ENCODE measurements at regions not wholly inside any gene's neighbourhood (a gene's known extent, or its start where the extent isn't known, plus 50 kb on each side); places are given as distances from the start of the nearest gene placed in this dataset.
"Not testable (repeated sequence)": the region's sequence is repeated elsewhere in the genome, so short reads cannot be mapped to it uniquely, and the experiment has no call there.

DNA sequence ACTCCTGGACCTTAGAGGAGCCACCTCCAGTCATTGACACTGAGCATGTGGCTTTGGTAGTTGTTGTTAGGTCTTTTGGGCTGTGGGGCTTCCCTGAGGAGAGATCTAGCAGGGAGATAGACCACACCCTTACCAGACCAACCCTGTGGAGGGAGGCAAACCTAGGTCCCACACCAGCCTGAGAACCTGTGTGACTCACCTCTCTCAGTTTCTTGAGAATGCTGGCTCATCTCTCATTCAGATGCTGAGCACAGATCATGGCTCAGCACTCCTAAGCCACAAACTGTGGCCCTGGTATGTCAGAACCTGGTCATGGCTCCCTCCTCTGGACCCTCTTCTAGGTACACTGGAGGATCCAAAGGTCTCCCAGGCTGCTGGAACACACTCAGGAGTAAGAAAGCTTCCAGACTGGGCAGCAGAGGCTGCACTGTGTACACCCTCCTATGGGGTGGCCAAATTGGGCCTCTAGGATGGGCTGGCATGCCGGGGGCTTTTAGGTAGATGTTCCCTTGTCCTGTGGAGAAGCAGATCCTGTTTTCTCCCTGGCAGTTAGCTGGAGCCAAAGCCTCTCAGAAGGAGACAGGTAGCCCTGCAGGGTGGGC is 1294.5 kb downstream of the KHDRBS2 start:
- FAIRE-seq: no peak
- TF ChIP-seq, protein P1, sequence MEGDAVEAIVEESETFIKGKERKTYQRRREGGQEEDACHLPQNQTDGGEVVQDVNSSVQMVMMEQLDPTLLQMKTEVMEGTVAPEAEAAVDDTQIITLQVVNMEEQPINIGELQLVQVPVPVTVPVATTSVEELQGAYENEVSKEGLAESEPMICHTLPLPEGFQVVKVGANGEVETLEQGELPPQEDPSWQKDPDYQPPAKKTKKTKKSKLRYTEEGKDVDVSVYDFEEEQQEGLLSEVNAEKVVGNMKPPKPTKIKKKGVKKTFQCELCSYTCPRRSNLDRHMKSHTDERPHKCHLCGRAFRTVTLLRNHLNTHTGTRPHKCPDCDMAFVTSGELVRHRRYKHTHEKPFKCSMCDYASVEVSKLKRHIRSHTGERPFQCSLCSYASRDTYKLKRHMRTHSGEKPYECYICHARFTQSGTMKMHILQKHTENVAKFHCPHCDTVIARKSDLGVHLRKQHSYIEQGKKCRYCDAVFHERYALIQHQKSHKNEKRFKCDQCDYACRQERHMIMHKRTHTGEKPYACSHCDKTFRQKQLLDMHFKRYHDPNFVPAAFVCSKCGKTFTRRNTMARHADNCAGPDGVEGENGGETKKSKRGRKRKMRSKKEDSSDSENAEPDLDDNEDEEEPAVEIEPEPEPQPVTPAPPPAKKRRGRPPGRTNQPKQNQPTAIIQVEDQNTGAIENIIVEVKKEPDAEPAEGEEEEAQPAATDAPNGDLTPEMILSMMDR (IDR thresholded peaks at IDR 0.05; ENCODE audit: insufficient read depth, missing control alignments): no peak
- DNase-seq (ENCODE audit: insufficient read length, low spot score): no peak

DNA sequence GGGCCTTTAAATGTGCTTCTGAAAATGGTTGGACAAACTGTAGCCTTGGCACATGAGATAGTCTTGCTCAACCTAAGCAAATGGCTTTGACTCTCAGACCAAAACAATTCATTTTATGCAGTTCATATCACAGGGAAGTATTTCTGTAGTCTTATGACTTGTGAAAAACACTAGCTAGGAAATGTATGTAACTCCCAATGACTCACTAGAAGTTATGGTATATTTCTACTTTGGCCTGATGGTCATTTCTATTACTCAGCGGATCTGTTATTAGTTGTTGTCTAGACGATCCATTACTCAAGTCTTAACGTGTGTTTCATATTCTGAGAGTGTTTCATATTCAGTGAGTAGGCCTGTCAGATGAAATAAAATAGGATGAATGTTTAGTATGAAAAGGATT is 1333.5 kb downstream of the KHDRBS2 start:
- TF ChIP-seq, protein P1 (IDR thresholded peaks at IDR 0.05; ENCODE audit: insufficient read depth, missing control alignments): no peak
- FAIRE-seq (no peak), DNase-seq (ENCODE audit: insufficient read length, low spot score) (no peak)

GRCh38 chr6:60950221-60950923 is 1335.7 kb downstream of the KHDRBS2 start:
- DNase-seq (ENCODE audit: insufficient read length, low spot score); FAIRE-seq: not testable (repeated sequence)

GRCh38 chr6:60947416-60947815 is 1338.6 kb downstream of the KHDRBS2 start:
- not testable (repeated sequence) for FAIRE-seq; DNase-seq (ENCODE audit: insufficient read length, low spot score)

DNA sequence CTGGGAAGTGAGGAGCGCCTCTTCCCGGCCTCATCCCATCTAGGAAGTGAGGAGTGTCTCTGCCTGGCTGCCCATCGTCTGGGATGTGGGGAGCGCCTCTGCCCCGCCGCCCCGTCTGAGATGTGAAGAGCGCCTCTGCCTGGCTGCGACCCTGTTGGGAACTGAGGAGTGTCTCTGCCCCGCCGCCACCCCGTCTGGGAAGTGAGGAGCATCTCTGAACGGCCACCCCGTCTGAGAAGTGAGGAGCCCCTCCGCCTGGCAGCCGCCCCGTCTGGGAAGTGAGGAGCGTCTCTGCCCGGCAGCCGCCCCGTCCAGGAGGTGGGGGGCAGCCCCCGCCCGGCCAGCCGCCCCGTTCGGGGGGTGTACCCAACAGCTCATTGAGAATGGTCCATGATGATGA is 1341.2 kb downstream of the KHDRBS2 start:
- not testable (repeated sequence) for DNase-seq (ENCODE audit: insufficient read length, low spot score); FAIRE-seq

DNA sequence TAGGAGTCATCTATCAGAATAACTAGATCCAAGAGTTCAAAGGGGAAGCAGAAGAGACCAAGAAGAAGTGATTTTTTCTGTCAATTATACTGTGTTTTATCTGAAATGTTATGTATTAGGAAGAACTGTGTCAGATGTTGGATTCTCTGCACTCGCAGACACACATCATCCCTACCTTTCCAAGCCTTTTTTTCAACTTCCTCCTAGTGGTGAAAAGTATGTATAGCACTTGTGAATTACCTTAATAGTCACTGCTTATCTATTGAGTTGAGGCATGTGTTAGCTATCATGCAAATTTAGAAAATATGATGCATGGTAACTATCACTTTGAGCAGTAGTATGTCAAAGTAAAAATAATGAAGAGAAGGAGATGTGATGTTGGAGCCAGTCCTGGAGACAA is 1350.1 kb downstream of the KHDRBS2 start:
- FAIRE-seq; DNase-seq (ENCODE audit: insufficient read length, low spot score): not testable (repeated sequence)

DNA sequence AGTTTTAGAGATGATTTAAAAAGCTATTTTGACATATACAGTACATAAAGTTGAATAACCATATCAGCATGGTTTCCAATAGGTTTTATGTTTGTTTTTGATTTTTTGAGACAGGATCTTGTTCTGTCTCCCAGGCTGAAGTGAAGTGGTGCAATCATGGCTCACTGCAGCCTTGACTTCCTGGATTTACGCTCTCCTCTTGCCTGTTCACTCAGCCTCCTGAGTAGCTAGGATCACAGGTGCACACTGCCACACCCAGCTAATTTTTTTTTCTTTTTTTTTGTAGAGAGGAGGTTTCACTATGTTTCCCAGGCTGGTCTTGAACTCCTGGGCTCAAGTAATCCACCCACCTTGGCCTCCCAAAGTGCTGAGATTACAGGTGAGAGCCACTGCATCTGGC is 1366.4 kb downstream of the KHDRBS2 start:
- not testable (repeated sequence) for DNase-seq (ENCODE audit: insufficient read length, low spot score); FAIRE-seq

GRCh38 chr6:60903860-60904259 is 1382.2 kb downstream of the KHDRBS2 start:
- FAIRE-seq; DNase-seq (ENCODE audit: insufficient read length, low spot score): not testable (repeated sequence)

DNA sequence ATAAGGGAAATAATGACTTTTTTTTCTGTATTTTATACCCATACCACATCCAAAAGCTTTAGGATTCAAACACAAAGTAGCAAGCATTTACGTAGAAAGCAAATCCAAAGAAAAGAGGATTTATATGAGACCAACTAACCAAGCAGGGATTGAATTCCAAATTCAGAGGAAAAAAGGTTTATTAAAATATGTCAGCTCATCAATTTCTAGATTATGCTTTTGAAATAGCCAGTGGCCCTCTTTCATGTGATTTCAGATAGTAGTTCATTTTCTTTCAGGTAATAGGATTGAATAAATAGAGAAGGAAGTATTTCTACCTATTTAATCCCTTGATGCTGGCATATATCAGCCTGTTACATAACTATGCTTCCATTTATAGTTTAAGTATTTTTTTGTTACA is 1392.7 kb downstream of the KHDRBS2 start:
- not testable (repeated sequence) for FAIRE-seq; DNase-seq (ENCODE audit: insufficient read length, low spot score)

GRCh38 chr6:60891606-60892005 is 1394.4 kb downstream of the KHDRBS2 start:
- DNase-seq (ENCODE audit: insufficient read length, low spot score): no peak
- no peak for FAIRE-seq
- TF ChIP-seq, protein P1 (IDR thresholded peaks at IDR 0.05; ENCODE audit: insufficient read depth, missing control alignments): no peak

- not testable (repeated sequence) for FAIRE-seq; DNase-seq (ENCODE audit: insufficient read length, low spot score)
Observed at GRCh38 chr6:60877396-60877795, 1408.6 kb downstream of the KHDRBS2 start.

DNA sequence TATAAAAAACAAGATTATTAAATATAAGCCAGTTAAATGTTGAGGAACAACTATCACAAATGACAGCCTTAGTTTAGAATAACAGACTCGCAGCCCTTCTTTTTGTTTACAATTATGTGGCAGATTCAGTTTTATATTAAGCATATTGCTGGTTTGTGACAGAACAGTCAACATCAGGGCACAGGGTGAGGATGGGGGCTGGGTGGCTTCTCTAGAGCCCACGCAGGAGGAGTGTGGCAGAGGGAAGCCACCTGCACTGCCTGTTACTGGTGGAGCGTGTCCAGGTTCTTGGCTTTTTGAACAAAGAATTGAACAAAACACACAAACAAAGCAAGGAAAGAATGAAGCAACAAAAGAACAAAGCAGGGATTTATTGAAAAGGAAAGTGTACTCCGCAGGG is 1415.2 kb downstream of the KHDRBS2 start:
- FAIRE-seq; DNase-seq (ENCODE audit: insufficient read length, low spot score): not testable (repeated sequence)
